ENCODE measurements at regions not wholly inside any gene's neighbourhood (a gene's known extent, or its start where the extent isn't known, plus 50 kb on each side); places are given as distances from the start of the nearest gene placed in this dataset.
"Not testable (repeated sequence)": the region's sequence is repeated elsewhere in the genome, so short reads cannot be mapped to it uniquely, and the experiment has no call there.

DNA sequence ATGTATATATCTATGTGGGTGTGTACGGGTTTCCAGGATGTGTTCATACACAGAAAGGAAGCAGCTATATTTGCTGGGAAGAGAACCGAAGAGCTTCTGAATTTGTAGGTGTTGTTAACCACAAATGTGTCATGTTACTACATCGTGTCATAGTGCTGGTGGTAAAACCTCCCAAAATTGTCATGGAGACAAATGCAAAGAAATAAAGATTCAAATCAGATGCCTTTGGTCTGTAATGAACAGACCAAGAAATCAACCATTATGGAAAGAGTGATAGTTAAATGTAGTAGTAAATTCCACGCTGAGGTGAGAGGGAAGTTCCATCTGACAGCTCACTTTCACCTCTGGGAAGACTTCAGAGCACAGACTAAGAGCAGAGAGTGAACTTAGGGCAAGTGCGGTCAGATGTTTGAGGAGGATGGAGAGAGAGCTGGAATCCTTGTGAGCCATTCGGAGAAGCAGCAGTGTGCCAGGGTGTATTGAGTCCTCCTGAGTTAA, 487.5 kb downstream of the TMEM121 start:
- Histone ChIP-seq H3K4me3 (no peak overlapping the region), H3K27me3 (no peaks in the 10 kb centered on the region), H3K4me1 (ENCODE audit: low read depth) (no peaks in the 10 kb centered on the region), H3K9me3 (ENCODE audit: low read depth) (no peaks in the 10 kb centered on the region), H3K36me3 (no peaks in the 10 kb centered on the region), H3K27ac (no peak overlapping the region)
- no peak for DNase-seq (ENCODE audit: low read depth in 1 of 2, low spot score in 1 of 2)
- no peak for TF ChIP-seq CTCF (IDR thresholded peaks at IDR 0.05; ENCODE audit: low read depth, low read length)

DNA sequence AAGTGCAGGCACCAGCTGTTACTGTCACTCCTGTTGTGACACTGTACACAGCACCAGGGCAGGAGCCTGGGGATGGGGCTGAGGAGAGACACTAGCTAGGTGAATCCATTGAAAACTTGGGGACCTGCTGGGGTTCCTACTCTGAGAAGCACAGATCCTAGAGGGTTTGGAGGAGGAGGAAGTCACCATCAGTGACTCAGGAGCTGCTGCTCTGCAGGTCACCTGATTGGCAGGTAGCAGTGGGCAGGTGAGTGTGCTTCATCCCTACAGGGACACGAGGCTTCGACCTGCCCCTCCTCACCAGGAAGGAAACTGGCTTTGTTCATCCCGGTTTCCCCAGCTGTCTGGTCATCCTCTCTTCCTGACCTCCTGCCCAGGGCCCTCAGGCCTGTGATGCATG, 491.6 kb downstream of the TMEM121 start:
- not testable (repeated sequence) for DNase-seq (ENCODE audit: low read depth in 1 of 2, low spot score in 1 of 2); H3K27ac ChIP-seq; H3K9me3 ChIP-seq (ENCODE audit: low read depth); H3K4me3 ChIP-seq; H3K4me1 ChIP-seq (ENCODE audit: low read depth); H3K27me3 ChIP-seq; H3K36me3 ChIP-seq

GRCh38 chr14:106021832-106022231, 495.4 kb downstream of the TMEM121 start:
- H3K9me3 ChIP-seq (ENCODE audit: low read depth): no peaks in the 10 kb centered on the region
- H3K4me3 ChIP-seq: no peak overlapping the region
- H3K27ac ChIP-seq: no peak overlapping the region
- DNase-seq (ENCODE audit: low read depth in 1 of 2, low spot score in 1 of 2): no peak
- H3K36me3 ChIP-seq: no peaks in the 10 kb centered on the region
- no peaks in the 10 kb centered on the region for H3K27me3 ChIP-seq
- no peak for TF ChIP-seq CTCF (IDR thresholded peaks at IDR 0.05; ENCODE audit: low read depth, low read length)
- no peaks in the 10 kb centered on the region for H3K4me1 ChIP-seq (ENCODE audit: low read depth)

DNA sequence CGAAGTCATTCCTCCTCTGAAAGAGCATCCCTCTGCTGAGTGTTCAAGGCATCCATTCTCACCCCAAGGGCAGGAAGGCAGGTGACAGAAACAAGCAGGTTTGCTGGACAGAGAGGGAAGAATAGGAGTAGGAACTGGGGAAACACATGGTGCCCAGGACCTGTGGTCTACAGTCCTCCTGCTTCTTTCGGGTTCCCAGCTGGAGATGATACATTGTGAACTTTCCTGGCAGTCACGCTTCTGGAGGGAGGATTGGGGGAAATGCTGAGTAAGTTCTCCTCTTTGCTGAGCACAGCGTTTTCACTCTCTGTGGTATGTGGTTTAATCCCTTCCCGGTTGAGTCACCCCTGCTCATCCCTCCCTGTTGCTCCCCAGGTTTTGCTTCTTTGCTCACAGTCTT, 496.3 kb downstream of the TMEM121 start:
- not testable (repeated sequence) for H3K27me3 ChIP-seq; H3K36me3 ChIP-seq; H3K9me3 ChIP-seq (ENCODE audit: low read depth); DNase-seq (ENCODE audit: low read depth in 1 of 2, low spot score in 1 of 2); H3K4me1 ChIP-seq (ENCODE audit: low read depth); H3K27ac ChIP-seq; H3K4me3 ChIP-seq

GRCh38 chr14:106023411-106023810, 497.0 kb downstream of the TMEM121 start:
- H3K9me3 ChIP-seq (ENCODE audit: low read depth): no peaks in the 10 kb centered on the region
- no peaks in the 10 kb centered on the region for H3K36me3 ChIP-seq
- no peak for TF ChIP-seq CTCF (IDR thresholded peaks at IDR 0.05; ENCODE audit: low read depth, low read length)
- H3K4me3 ChIP-seq: no peak overlapping the region
- no peaks in the 10 kb centered on the region for H3K4me1 ChIP-seq (ENCODE audit: low read depth)
- no peak overlapping the region for H3K27ac ChIP-seq
- DNase-seq (ENCODE audit: low read depth in 1 of 2, low spot score in 1 of 2): no peak
- no peaks in the 10 kb centered on the region for H3K27me3 ChIP-seq

- Histone ChIP-seq H3K4me1 (ENCODE audit: low read depth) (no peaks in the 10 kb centered on the region), H3K36me3 (no peaks in the 10 kb centered on the region), H3K9me3 (ENCODE audit: low read depth) (no peaks in the 10 kb centered on the region), H3K27ac (no peak overlapping the region), H3K27me3 (no peaks in the 10 kb centered on the region), H3K4me3 (no peak overlapping the region)
- no peak for DNase-seq (ENCODE audit: low read depth in 1 of 2, low spot score in 1 of 2)
- TF ChIP-seq CTCF (IDR thresholded peaks at IDR 0.05; ENCODE audit: low read depth, low read length): no peak
These were observed 498.7 kb downstream of the TMEM121 start for GRCh38 chr14:106024983-106025604.

DNA sequence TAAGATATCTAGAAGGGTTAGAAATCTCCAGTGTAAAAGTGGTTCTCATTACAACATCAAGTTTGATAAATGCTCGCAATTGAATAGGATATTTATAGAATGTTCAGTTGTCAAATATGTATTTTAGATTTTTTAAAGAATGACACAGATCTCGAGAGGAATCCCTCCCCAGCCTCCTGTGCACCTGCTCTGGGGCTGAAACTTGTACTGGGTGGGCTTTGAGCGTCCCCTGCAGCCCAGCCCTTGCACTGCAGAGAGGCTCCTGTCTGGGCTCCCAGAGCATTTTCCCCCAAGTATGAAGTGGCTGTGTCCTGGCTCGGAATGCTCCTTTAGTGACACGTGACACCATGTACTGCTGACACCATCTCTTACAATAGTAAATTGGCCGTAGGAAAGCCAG, 499.6 kb downstream of the TMEM121 start:
- Histone ChIP-seq H3K4me1 (ENCODE audit: low read depth) (no peaks in the 10 kb centered on the region), H3K4me3 (no peak overlapping the region)
- no peak for TF ChIP-seq CTCF (IDR thresholded peaks at IDR 0.05; ENCODE audit: low read depth, low read length)

GRCh38 chr14:106027759-106028158, 501.4 kb downstream of the TMEM121 start:
- DNase-seq (ENCODE audit: low read depth in 1 of 2, low spot score in 1 of 2); H3K27ac ChIP-seq; H3K4me1 ChIP-seq (ENCODE audit: low read depth); H3K9me3 ChIP-seq (ENCODE audit: low read depth); H3K27me3 ChIP-seq; H3K4me3 ChIP-seq; H3K36me3 ChIP-seq: not testable (repeated sequence)

More for the DNA sequence above, 499.6 kb downstream of the TMEM121 start:
- H3K9me3 ChIP-seq (ENCODE audit: low read depth): no peaks in the 10 kb centered on the region
- no peak overlapping the region for H3K27ac ChIP-seq
- no peak for DNase-seq (ENCODE audit: low read depth in 1 of 2, low spot score in 1 of 2)
- no peaks in the 10 kb centered on the region for H3K36me3 ChIP-seq
- no peaks in the 10 kb centered on the region for H3K27me3 ChIP-seq
